SHP77 treated with DMSO at 0.1 percent for 48 hours (cell line): ENCODE measurements at regions not wholly inside any gene's neighbourhood (a gene's known extent, or its start where the extent isn't known, plus 50 kb on each side); places are given as distances from the start of the nearest gene placed in this dataset.
"Not testable (repeated sequence)": the region's sequence is repeated elsewhere in the genome, so short reads cannot be mapped to it uniquely, and the experiment has no call there.

Experiments
- DNase-seq: peaks from one replicate; lab custom pipeline; 2025; lab: John Stamatoyannopoulos, UW

- DNase-seq: no peak
Measured at GRCh38 chr13:72585254-72585653, 142.2 kb downstream of the MZT1 start.

DNA sequence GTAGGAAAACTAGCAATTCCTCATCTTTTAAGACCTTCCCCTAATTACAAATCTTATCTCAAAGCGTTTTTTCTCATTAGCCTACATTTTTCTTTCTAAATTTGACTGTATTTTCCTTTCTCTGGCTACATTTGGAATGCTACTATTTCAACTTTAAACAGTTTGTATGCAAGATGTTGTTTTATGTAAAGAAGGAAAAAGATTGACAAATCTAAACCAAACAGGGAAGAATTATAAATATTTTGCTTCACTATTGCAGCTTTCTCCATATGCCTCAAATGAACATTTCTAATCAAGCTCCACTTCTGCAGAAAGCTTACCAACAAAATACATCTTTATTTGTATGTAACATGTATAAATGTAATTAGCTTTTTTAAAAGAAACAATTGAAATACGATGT is 156.2 kb downstream of the MZT1 start:
- DNase-seq: no peak

DNA sequence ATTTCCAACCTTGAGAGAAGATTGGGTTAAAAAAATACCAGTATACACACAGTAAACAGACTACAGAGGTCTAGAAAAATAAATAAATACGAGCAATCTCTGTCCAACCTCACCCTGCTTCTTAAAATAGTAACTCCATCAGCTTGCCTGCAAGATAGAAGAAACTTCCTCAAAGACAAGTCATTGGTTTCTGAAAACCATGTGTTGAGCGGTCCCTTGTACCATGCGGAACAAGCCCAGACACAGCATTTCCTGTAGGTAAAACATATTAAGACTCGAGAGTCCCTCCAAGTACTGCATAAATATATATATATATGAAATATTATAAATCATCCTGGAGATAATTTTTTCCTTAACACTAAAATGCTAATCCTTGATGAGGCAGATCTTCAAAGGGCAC is 157.4 kb downstream of the MZT1 start:
- DNase-seq: no peak

GRCh38 chr13:72567566-72567965 is 159.9 kb downstream of the MZT1 start:
- DNase-seq: no peak

DNA sequence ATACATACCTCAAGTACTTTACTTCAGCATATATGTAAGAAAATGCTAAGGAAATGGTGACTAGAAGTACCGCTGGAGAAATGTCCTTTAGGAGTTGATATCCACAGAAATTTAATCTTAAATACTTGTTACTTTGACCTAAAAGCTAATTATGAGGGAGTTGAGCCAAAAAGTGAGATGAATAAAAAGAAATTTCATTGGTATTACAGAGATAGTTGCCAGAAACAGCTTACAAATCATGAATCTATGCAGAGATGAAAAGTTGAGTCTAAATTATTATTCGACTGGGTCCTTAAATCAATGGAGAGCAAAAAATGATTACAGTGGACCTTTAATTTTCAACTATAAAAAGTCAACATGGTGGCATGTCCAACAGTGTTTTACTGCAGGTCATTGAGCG is 160.9 kb downstream of the MZT1 start:
- DNase-seq: no peak

- DNase-seq: no peak
Measured at GRCh38 chr13:72565893-72566292, 161.5 kb downstream of the MZT1 start.

- DNase-seq: no peak
Measured at GRCh38 chr13:72562686-72563085, 164.7 kb downstream of the MZT1 start.

DNA sequence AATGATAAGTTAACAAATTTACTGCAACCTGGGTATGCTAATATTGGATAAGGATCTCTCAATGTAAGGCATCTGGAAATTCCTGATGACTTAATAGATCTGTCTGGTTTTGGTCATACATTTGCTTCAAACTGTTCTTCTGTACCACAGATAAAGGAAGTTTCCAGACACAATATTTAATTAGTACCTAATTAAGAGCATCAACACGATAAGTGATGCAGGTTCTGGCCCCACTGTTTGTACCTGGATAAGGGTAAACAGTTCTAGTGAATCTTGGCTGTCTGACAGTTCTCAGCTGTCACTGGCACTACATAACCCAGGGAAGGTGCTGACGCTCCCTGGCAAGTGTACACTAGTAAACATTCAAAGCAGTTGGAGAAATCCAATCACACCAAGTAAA is 165.6 kb downstream of the MZT1 start:
- DNase-seq: no peak

DNA sequence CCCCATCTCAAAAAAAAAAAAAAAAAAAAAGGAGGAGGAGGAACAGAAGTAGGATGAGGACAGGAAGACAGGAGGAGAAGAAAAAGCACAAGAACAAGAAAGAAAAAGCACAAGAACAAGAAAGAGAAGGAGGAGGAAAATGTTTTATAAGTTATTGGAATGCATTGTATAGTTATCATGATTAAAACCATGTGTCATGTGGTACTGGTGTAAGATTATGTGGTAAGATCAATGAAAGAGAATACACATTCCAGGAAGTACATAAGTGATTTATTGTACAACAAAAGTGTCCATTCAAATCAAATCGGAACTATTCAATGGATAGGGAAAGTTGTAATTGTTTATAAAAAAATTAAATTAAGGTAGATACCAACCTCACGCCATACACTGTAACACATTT is 167.7 kb downstream of the MZT1 start:
- DNase-seq: no peak

DNA sequence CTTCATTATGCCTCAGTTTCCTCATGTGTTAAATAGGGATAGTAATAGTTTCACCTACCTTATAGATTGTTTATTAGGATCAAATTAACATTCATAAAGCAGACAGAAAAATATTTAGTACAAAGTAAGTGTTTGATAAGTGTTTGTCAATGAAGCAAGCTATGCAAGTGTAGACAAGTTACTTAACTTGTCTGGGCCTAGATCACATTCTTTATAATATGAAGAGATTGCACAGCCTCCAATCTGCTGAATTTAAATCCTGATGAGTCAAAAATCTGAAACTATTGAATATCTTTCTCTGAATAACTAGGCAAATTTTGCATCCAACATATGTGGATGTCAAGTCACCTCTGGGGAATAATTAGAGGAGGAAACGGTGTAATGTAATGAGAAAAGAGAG is 170.5 kb downstream of the MZT1 start:
- no peak for DNase-seq

DNA sequence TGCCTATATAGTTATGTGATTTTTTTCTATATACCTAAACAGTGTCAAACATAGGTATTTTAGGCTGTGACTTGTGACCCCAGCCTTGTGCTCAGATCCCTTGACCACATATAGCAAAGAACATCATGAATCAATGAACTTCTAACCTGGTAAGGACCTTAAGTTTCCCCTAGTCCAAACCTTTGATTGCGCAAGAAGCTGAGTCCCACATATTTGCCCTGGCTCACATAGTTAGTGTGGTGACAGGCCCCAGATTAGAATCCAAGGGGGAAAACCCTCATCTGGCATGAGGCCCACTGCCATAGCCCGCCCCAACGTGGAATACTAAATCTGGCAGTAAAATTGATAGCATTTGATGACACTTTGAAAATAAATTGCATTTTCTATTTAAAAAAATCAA is 171.8 kb downstream of the MZT1 start:
- DNase-seq: no peak

- no peak for DNase-seq
Measured at GRCh38 chr13:72552731-72553130, 174.7 kb downstream of the MZT1 start.

- DNase-seq: not testable (repeated sequence)
Measured at GRCh38 chr13:72545895-72546294, 181.5 kb downstream of the MZT1 start.

DNA sequence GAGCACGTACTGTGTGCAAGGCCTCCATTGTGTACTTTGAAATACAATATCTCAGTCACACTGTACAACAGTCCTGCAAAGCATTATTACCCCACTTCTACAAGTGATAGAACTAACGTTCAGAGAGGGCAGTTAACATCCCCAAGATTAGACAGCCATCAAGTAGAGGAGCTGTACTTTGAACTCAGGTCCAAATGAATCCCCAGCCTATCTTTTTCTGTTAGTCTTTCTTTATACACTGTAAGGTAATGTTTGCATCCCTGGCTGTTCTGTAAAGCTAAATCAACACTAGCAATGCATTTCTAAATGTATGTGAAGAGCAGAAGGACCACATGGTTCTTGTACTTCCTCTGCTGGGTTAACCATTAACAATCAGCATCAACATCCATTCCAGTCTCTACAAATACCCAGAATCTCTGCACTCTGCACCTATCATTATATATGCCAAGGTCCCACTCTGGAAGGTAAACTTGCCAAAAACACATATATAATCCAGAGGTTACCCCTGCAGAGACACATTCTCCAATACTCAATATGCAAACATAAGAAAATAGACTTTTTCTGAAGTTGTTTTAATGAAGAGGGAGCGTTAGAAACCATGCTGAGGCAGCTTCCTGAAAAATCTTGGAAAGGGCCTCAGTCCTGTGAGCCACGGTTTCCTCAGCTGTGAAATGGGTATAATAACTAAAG is 182.3 kb downstream of the MZT1 start:
- no peak for DNase-seq

GRCh38 chr13:72544042-72544441 is 183.4 kb downstream of the MZT1 start:
- no peak for DNase-seq

DNA sequence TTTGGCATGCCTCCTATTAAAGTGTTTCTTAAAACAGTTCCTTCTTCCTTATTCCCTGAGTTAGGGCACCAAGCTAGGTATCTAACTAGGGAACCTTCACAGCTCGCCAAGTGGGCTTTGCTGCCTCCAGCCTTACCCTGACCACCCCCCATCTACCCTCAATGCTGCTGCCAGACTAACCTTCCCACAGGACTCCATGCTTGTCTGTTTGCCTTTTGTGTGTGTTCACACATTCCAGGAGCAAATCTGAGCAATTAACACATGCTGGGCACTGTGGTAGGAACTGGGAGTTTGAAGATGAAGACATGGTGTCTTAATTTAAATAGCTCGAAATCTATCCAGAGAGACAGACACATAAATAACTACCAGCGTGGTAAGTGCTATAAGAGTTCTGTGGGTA is 185.2 kb downstream of the MZT1 start:
- DNase-seq: no peak

- DNase-seq: no peak
Measured at GRCh38 chr13:72541674-72542073, 185.8 kb downstream of the MZT1 start.

- no peak for DNase-seq
Measured at GRCh38 chr13:72540881-72541280, 186.5 kb downstream of the MZT1 start.

- DNase-seq: no peak
Measured at GRCh38 chr13:72539925-72540324, 187.5 kb downstream of the MZT1 start.

GRCh38 chr13:72537782-72538181 is 189.6 kb downstream of the MZT1 start:
- DNase-seq: no peak

DNA sequence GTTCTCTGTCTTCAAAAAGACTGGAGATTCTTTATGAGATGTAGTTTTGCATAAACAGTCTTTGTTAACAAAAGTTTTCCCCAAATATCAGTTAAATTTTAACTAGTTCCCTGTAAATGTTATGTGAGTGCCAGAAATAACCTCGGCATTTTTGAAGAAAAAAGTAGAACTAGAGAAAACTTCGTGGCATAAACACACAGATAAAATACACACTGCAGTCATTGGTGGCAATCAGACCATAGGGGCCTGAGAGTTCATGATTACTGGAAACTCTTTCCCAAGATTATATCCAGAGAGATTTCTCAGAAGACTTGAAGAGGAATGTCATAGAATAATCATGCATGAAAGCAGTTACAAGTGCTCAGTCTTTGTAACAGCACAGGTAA is 190.0 kb downstream of the MZT1 start:
- DNase-seq: no peak

GRCh38 chr13:72536714-72537394 is 190.6 kb downstream of the MZT1 start:
- no peak for DNase-seq

- DNase-seq: no peak
Measured at GRCh38 chr13:72534951-72535640, 192.3 kb downstream of the MZT1 start.
